Activated T-cell treated with anti-CD3 and anti-CD28 coated beads, Interleukin-2, amount 50 U/mL, for 1 hour (primary cell): ENCODE measurements at regions not wholly inside any gene's neighbourhood (a gene's known extent, or its start where the extent isn't known, plus 50 kb on each side); places are given as distances from the start of the nearest gene placed in this dataset.

Experiments used
- DNase-seq: peaks from one replicate; pipeline ENCODE4 v3.0.0-alpha.2; 2020

- DNase-seq, result no peak
Observed at GRCh38 chr4:58551676-58552075, 1441.5 kb upstream of the IGFBP7 start.

GRCh38 chr4:58543465-58543864 is 1433.3 kb upstream of the IGFBP7 start:
- no peak for DNase-seq

- no peak for DNase-seq
Observed at GRCh38 chr4:58541926-58542325, 1431.7 kb upstream of the IGFBP7 start.

GRCh38 chr4:58522765-58523382 is 1412.7 kb upstream of the IGFBP7 start:
- DNase-seq, result no peak

- no peak for DNase-seq
Observed at GRCh38 chr4:58515226-58515625, 1405.0 kb upstream of the IGFBP7 start.

GRCh38 chr4:58514299-58514698 is 1404.1 kb upstream of the IGFBP7 start:
- DNase-seq, result no peak

- DNase-seq, result no peak
Observed at GRCh38 chr4:58510652-58511051, 1400.5 kb upstream of the IGFBP7 start.

GRCh38 chr4:58507079-58507478 is 1396.9 kb upstream of the IGFBP7 start:
- no peak for DNase-seq

GRCh38 chr4:58502839-58503238 is 1392.7 kb upstream of the IGFBP7 start:
- DNase-seq, result no peak

- no peak for DNase-seq
Observed at GRCh38 chr4:58499182-58499581, 1389.0 kb upstream of the IGFBP7 start.

GRCh38 chr4:58491620-58492019 is 1381.4 kb upstream of the IGFBP7 start:
- DNase-seq, result no peak

GRCh38 chr4:58477950-58478349 is 1367.8 kb upstream of the IGFBP7 start:
- no peak for DNase-seq

GRCh38 chr4:58477513-58477912 is 1367.3 kb upstream of the IGFBP7 start:
- no peak for DNase-seq

- no peak for DNase-seq
Observed at GRCh38 chr4:58475097-58475496, 1364.9 kb upstream of the IGFBP7 start.

- no peak for DNase-seq
Observed at GRCh38 chr4:58465031-58465430, 1354.8 kb upstream of the IGFBP7 start.

- DNase-seq, result no peak
Observed at GRCh38 chr4:58456727-58457384, 1346.7 kb upstream of the IGFBP7 start.

- no peak for DNase-seq
Observed at GRCh38 chr4:58453956-58454355, 1343.8 kb upstream of the IGFBP7 start.

GRCh38 chr4:58451707-58452106 is 1341.5 kb upstream of the IGFBP7 start:
- no peak for DNase-seq

GRCh38 chr4:58435871-58436270 is 1325.7 kb upstream of the IGFBP7 start:
- DNase-seq, result no peak

- DNase-seq, result no peak
Observed at GRCh38 chr4:58413849-58414248, 1303.7 kb upstream of the IGFBP7 start.

- no peak for DNase-seq
Observed at GRCh38 chr4:58411904-58412303, 1301.7 kb upstream of the IGFBP7 start.

- no peak for DNase-seq
Observed at GRCh38 chr4:58406762-58407161, 1296.6 kb upstream of the IGFBP7 start.

- no peak for DNase-seq
Observed at GRCh38 chr4:58368221-58368620, 1258.0 kb upstream of the IGFBP7 start.

GRCh38 chr4:58360354-58361133 is 1250.4 kb upstream of the IGFBP7 start:
- no peak for DNase-seq
